ENCODE measurements at regions not wholly inside any gene's neighbourhood (a gene's known extent, or its start where the extent isn't known, plus 50 kb on each side); places are given as distances from the start of the nearest gene placed in this dataset.
A peak's percentile ranks its signal among the peaks of the same experiment; 100 is the strongest.

DNA sequence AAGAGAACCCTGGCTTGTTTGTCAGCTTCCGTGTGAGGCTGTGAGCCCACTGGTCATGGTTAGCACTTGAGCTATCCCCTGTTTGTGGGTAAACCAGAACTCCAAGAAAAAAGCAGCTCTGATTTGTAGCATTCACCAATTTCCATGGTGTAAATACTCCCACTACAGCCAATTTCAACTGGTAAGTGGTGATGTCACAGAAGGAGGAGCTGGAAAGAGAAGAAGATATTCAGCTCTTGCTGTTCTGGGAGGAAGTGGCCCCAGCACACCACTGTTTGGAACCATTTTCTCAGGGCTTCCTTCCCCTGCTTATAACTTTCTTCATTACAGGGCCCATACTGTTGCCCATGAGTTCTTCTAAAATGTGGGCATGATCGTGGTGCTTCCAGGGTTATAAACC lies 500.1 kb upstream of the ZMIZ1 start:
- H3K79me2 ChIP-seq (ENCODE audit: insufficient read depth): no peaks in the 10 kb centered on the region

DNA sequence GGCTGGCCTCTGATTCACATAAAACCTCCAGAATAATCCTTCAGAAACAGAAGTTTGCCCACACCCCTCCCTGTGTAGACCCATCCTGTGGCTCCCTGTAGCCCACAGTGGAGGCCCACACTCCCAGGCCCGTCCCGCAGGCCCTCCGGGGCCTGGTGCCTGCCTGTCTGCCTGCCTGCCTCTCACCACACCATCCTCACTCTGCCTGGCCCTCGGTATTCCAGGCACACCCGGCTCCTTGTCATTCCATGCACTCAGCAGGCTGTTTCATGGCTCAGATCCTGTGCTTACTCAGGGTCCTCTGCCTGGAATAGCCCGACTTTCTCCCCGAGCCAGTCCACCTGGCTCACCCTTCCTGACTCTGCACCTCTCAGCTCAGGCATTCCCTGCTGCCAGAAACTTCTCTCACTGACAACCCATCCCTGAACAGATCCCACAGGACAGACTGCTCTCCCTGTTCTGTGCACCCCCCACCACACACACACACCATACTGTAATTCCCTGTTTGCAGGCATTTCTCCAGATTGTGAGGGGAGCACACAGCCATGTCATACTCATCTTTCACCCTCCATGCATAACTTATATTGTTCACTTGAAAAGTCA lies 498.0 kb upstream of the ZMIZ1 start:
- Histone ChIP-seq H3K9ac (no peak overlapping the region), H3K4me2 (no peak overlapping the region), H3K27me3 (ENCODE audit: insufficient read depth) (no peaks in the 10 kb centered on the region), H3K36me3 (replicated peaks in 1 of 2; ENCODE audit: control insufficient read depth in 1 of 2, insufficient read depth in 2 of 2, low read length in 1 of 2) (no peaks in the 10 kb centered on the region), H3K9me2 (no peaks in the 10 kb centered on the region), H3K4me1 (ENCODE audit: control insufficient read depth in 1 of 2, insufficient read depth in 2 of 2, low read depth in 1 of 2, low read length in 1 of 2) (peaks cover 0 to 48% of the 10 kb centered on the region in 2 experiments; a peak in 2 of 4 replicates), H4K20me1 (ENCODE audit: insufficient read depth) (no peaks in the 10 kb centered on the region), H3K27ac (ENCODE audit: low read depth in 2 of 2, low read length in 1 of 2) (no peak overlapping the region), H3F3A (replicated peaks; ENCODE audit: insufficient read depth) (no peaks in the 10 kb centered on the region), H2AFZ (ENCODE audit: low read depth) (0 out of 2 replicates have a peak overlapping the region, but pooled peaks have one; percentile 3), H3K9me3 (no peaks in the 10 kb centered on the region), H3K79me2 (ENCODE audit: insufficient read depth) (no peaks in the 10 kb centered on the region), H3K4me3 (ENCODE audit: low read depth in 2 of 2, low read length in 1 of 2) (no peak overlapping the region)
- WGBS (ENCODE audit: low lambda C conversion rate): 76% methylated on average over 7 of the region's 7 CpGs
- ChIA-PET CTCF (no interaction called here), POLR2A (no interaction called here)
- no peak for DNase-seq
- TF ChIP-seq NRF1 (IDR thresholded peaks at IDR 0.05; ENCODE audit: low read depth, low read length) (no peak), GABPA (IDR thresholded peaks at IDR 0.05; ENCODE audit: low read depth) (no peak), NFIC (IDR thresholded peaks at IDR 0.05; ENCODE audit: borderline replicate concordance) (no peak), TCF12 (IDR thresholded peaks at IDR 0.05) (no peak), ELF1 (IDR thresholded peaks at IDR 0.05) (no peak), POLR2AphosphoS5 (IDR thresholded peaks at IDR 0.05; ENCODE audit: low read depth, low read length) (no peak), EP300 (IDR thresholded peaks at IDR 0.05; ENCODE audit: borderline replicate concordance in 1 of 2, low read depth in 1 of 2, low read length in 1 of 2) (no peak), RAD21 (IDR thresholded peaks at IDR 0.05; ENCODE audit: low read length) (no peak), MXI1 (IDR thresholded peaks at IDR 0.05; ENCODE audit: low read depth, low read length) (no peak), GATA2 (CRISPR knock-in tag; IDR thresholded peaks at IDR 0.05) (no peak), FOXJ3 (CRISPR knock-in tag; IDR thresholded peaks at IDR 0.05) (no peak), SIN3A (IDR thresholded peaks at IDR 0.05; ENCODE audit: borderline replicate concordance, low read depth, low read length) (no peak), YY1 (IDR thresholded peaks at IDR 0.05; ENCODE audit: low read depth) (no peak), TAF1 (IDR thresholded peaks at IDR 0.05; ENCODE audit: borderline replicate concordance, low read depth, low read length) (no peak)
- TF ChIP-seq, protein P1, sequence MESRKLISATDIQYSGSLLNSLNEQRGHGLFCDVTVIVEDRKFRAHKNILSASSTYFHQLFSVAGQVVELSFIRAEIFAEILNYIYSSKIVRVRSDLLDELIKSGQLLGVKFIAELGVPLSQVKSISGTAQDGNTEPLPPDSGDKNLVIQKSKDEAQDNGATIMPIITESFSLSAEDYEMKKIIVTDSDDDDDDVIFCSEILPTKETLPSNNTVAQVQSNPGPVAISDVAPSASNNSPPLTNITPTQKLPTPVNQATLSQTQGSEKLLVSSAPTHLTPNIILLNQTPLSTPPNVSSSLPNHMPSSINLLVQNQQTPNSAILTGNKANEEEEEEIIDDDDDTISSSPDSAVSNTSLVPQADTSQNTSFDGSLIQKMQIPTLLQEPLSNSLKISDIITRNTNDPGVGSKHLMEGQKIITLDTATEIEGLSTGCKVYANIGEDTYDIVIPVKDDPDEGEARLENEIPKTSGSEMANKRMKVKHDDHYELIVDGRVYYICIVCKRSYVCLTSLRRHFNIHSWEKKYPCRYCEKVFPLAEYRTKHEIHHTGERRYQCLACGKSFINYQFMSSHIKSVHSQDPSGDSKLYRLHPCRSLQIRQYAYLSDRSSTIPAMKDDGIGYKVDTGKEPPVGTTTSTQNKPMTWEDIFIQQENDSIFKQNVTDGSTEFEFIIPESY (IDR thresholded peaks at IDR 0.05; ENCODE audit: borderline replicate concordance, low read depth): no peak
- TF ChIP-seq, protein P2, sequence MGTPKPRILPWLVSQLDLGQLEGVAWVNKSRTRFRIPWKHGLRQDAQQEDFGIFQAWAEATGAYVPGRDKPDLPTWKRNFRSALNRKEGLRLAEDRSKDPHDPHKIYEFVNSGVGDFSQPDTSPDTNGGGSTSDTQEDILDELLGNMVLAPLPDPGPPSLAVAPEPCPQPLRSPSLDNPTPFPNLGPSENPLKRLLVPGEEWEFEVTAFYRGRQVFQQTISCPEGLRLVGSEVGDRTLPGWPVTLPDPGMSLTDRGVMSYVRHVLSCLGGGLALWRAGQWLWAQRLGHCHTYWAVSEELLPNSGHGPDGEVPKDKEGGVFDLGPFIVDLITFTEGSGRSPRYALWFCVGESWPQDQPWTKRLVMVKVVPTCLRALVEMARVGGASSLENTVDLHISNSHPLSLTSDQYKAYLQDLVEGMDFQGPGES (IDR thresholded peaks at IDR 0.05; ENCODE audit: low read depth, low read length): no peak
- TF ChIP-seq, protein P3, sequence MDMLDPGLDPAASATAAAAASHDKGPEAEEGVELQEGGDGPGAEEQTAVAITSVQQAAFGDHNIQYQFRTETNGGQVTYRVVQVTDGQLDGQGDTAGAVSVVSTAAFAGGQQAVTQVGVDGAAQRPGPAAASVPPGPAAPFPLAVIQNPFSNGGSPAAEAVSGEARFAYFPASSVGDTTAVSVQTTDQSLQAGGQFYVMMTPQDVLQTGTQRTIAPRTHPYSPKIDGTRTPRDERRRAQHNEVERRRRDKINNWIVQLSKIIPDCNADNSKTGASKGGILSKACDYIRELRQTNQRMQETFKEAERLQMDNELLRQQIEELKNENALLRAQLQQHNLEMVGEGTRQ (IDR thresholded peaks at IDR 0.05; ENCODE audit: borderline replicate concordance, low read depth, low read length): no peak

More for the DNA sequence above, 500.1 kb upstream of the ZMIZ1 start:
- TF ChIP-seq JUND (IDR thresholded peaks at IDR 0.05): no peak
- no peak for TF ChIP-seq FOSL2 (IDR thresholded peaks at IDR 0.05; ENCODE audit: borderline replicate concordance, low read depth)
- TF ChIP-seq, protein P4, sequence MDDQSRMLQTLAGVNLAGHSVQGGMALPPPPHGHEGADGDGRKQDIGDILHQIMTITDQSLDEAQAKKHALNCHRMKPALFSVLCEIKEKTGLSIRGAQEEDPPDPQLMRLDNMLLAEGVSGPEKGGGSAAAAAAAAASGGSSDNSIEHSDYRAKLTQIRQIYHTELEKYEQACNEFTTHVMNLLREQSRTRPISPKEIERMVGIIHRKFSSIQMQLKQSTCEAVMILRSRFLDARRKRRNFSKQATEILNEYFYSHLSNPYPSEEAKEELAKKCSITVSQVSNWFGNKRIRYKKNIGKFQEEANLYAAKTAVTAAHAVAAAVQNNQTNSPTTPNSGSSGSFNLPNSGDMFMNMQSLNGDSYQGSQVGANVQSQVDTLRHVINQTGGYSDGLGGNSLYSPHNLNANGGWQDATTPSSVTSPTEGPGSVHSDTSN (IDR thresholded peaks at IDR 0.05): no peak
- no peak for TF ChIP-seq EZH2phosphoT487 (IDR thresholded peaks at IDR 0.05; ENCODE audit: borderline replicate concordance, low read depth)
- TF ChIP-seq, protein P5, sequence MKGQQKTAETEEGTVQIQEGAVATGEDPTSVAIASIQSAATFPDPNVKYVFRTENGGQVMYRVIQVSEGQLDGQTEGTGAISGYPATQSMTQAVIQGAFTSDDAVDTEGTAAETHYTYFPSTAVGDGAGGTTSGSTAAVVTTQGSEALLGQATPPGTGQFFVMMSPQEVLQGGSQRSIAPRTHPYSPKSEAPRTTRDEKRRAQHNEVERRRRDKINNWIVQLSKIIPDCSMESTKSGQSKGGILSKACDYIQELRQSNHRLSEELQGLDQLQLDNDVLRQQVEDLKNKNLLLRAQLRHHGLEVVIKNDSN (IDR thresholded peaks at IDR 0.05; ENCODE audit: borderline replicate concordance, low read depth): no peak
- TF ChIP-seq, protein P6, sequence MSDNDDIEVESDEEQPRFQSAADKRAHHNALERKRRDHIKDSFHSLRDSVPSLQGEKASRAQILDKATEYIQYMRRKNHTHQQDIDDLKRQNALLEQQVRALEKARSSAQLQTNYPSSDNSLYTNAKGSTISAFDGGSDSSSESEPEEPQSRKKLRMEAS (IDR thresholded peaks at IDR 0.05; ENCODE audit: low read depth): no peak
- TF ChIP-seq NRF1 (IDR thresholded peaks at IDR 0.05; ENCODE audit: low read depth, low read length): no peak
- TF ChIP-seq TEAD4 (IDR thresholded peaks at IDR 0.05; ENCODE audit: borderline replicate concordance, insufficient read depth): no peak
- no peak for TF ChIP-seq MXI1 (IDR thresholded peaks at IDR 0.05; ENCODE audit: low read depth, low read length)
- Histone ChIP-seq H3F3A (replicated peaks; ENCODE audit: insufficient read depth) (no peaks in the 10 kb centered on the region), H2AFZ (ENCODE audit: low read depth) (no peak overlapping the region), H3K4me2 (no peak overlapping the region), H3K36me3 (replicated peaks in 1 of 2; ENCODE audit: control insufficient read depth in 1 of 2, insufficient read depth in 2 of 2, low read length in 1 of 2) (no peaks in the 10 kb centered on the region), H3K4me1 (ENCODE audit: control insufficient read depth in 1 of 2, insufficient read depth in 2 of 2, low read depth in 1 of 2, low read length in 1 of 2) (peaks cover 0 to 56% of the 10 kb centered on the region in 2 experiments; a peak in 2 of 4 replicates), H3K27me3 (ENCODE audit: insufficient read depth) (no peaks in the 10 kb centered on the region), H3K4me3 (ENCODE audit: low read depth in 2 of 2, low read length in 1 of 2) (no peak overlapping the region), H3K9ac (no peak overlapping the region), H3K27ac (ENCODE audit: low read depth in 2 of 2, low read length in 1 of 2) (no peak overlapping the region; a peak in 1 of 4 replicates), H4K20me1 (ENCODE audit: insufficient read depth) (no peaks in the 10 kb centered on the region), H3K9me2 (no peaks in the 10 kb centered on the region), H3K9me3 (no peaks in the 10 kb centered on the region)
- no peak for DNase-seq
- 60% methylated on average over 1 of the region's 2 CpGs for WGBS (ENCODE audit: low lambda C conversion rate)
- ChIA-PET POLR2A (no interaction called here), CTCF (interaction anchor here (0.7 kb wide), 1 partner anchor 56 kb away, joined by 3 read pairs; no protein-coding TSS in a partner anchor)
